Bronchial epithelial cell (primary cell): ENCODE measurements at regions not wholly inside any gene's neighbourhood (a gene's known extent, or its start where the extent isn't known, plus 50 kb on each side); places are given as distances from the start of the nearest gene placed in this dataset.
A peak's percentile ranks its signal among the peaks of the same experiment; 100 is the strongest.

Source experiments
- DNase-seq: peaks from one replicate; pipeline ENCODE4 v3.0.0-alpha.2; 2010; ENCODE audit warnings: low read depth
- FAIRE-seq: peaks from 2 replicates; lab custom pipeline; 2011; peaks lifted over from hg19 to GRCh38; lab: Jason Lieb, UNC
- H3K27me3 ChIP-seq: 2 replicates; pipeline ENCODE4 v1.5.1; 2011; ENCODE audit warnings: low read length; ENCODE audit not compliant: control insufficient read depth, insufficient read depth
- H3K36me3 ChIP-seq: 2 replicates; pipeline ENCODE4 v1.5.1; 2011; ENCODE audit warnings: low read length; ENCODE audit not compliant: control insufficient read depth, insufficient read depth
- H3K4me3 ChIP-seq: 2 replicates; pipeline ENCODE4 v1.5.1; 2011; ENCODE audit warnings: mild to moderate bottlenecking, low read depth, low read length, control low read depth
- TF ChIP-seq, protein P1 (sequence below): IDR thresholded peaks from 2 replicates; pipeline ENCODE4 v1.5.1; 2011; ENCODE audit warnings: mild to moderate bottlenecking, moderate library complexity, low read length, control low read depth, inconsistent platforms; ENCODE audit not compliant: insufficient read depth, severe bottlenecking

DNA sequence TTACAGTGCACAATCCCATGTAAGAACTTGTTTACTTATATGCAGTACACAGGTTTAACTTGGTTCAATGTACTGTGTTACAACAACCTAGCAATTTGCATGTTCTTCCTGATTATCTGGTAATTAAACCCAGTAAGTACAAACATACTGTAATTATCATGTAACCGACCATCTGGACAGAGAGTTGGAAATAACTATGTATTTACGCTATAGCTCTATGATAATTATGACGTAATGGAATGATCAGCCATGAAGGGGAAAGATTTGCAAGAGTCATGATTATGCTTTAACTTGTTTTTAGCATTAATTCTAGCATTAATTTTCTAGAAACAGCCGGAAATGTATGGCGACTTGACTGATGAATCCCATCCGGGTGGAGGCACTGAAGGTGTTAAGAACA, 74.8 kb upstream of the SALL1 start:
- DNase-seq = no peak
- TF ChIP-seq, protein P1, sequence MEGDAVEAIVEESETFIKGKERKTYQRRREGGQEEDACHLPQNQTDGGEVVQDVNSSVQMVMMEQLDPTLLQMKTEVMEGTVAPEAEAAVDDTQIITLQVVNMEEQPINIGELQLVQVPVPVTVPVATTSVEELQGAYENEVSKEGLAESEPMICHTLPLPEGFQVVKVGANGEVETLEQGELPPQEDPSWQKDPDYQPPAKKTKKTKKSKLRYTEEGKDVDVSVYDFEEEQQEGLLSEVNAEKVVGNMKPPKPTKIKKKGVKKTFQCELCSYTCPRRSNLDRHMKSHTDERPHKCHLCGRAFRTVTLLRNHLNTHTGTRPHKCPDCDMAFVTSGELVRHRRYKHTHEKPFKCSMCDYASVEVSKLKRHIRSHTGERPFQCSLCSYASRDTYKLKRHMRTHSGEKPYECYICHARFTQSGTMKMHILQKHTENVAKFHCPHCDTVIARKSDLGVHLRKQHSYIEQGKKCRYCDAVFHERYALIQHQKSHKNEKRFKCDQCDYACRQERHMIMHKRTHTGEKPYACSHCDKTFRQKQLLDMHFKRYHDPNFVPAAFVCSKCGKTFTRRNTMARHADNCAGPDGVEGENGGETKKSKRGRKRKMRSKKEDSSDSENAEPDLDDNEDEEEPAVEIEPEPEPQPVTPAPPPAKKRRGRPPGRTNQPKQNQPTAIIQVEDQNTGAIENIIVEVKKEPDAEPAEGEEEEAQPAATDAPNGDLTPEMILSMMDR = no peak
- FAIRE-seq = no peak

DNA sequence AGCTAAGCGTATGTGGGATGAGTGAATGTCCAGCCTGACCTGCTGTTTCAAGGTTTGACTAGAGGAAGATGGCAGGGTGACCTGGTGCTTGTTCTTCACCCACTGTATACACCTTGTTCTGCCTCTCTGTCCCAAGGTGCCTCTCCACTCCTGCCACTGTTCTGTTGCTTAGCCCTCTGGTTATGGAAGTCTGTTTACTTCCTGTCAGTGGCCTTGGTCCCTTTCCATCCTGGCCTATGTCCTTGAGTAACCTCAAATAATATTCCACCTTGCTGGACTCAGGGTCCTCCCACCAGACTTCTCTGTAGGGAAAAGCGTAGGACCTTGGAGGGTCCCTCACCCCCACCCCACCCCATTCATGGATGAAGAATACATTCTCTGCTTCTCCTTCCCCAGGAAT, 73.2 kb upstream of the SALL1 start:
- TF ChIP-seq, protein P1 = no peak
- H3K4me3 ChIP-seq = no peak overlapping the region
- FAIRE-seq = peak; percentile 47
- no peaks in the 10 kb centered on the region for H3K27me3 ChIP-seq
- no peaks in the 10 kb centered on the region for H3K36me3 ChIP-seq
- DNase-seq = no peak

More for the DNA sequence above, 74.8 kb upstream of the SALL1 start:
- Histone ChIP-seq H3K4me3 (no peak overlapping the region), H3K36me3 (no peaks in the 10 kb centered on the region), H3K27me3 (no peaks in the 10 kb centered on the region)

- Histone ChIP-seq H3K4me3 (no peak overlapping the region), H3K27me3 (no peaks in the 10 kb centered on the region), H3K36me3 (no peaks in the 10 kb centered on the region)
- no peak for DNase-seq
- TF ChIP-seq, protein P1 = no peak
- FAIRE-seq = no peak
Measured at GRCh38 chr16:51222016-51222415, 70.9 kb upstream of the SALL1 start.

DNA sequence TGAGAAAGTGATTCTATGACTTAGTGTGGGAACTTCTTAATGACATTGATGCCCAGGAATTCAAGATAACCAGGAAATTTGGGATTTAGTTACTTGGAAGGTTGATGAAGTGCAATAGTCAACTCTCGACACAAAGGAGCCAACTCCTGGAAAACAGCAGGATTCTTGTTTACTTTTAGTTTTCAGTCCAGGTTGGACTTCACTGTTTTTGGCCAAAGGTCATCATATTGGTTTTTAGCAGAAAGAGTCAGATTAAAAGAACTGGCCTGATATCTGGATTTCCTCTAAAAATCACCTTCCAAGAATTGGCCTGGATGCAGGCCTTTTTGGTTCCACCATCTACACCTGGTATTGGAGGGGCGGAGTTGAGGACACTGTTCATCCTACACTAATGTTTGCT, 60.1 kb upstream of the SALL1 start:
- TF ChIP-seq, protein P1 = no peak
- Histone ChIP-seq H3K27me3 (no peaks in the 10 kb centered on the region), H3K36me3 (no peaks in the 10 kb centered on the region), H3K4me3 (no peak overlapping the region)
- DNase-seq (no peak), FAIRE-seq (no peak)

GRCh38 chr16:51210087-51210486, 59.0 kb upstream of the SALL1 start:
- H3K4me3 ChIP-seq = no peak overlapping the region
- DNase-seq = no peak
- no peaks in the 10 kb centered on the region for H3K27me3 ChIP-seq
- TF ChIP-seq, protein P1 = no peak
- H3K36me3 ChIP-seq = no peaks in the 10 kb centered on the region
- no peak for FAIRE-seq

- no peak overlapping the region for H3K4me3 ChIP-seq
- DNase-seq (no peak), FAIRE-seq (no peak)
- TF ChIP-seq, protein P1 = no peak
- H3K36me3 ChIP-seq = no peaks in the 10 kb centered on the region
- no peaks in the 10 kb centered on the region for H3K27me3 ChIP-seq
Measured at GRCh38 chr16:51201604-51202003, 50.5 kb upstream of the SALL1 start.
